Mesenchymal stem cell (in vitro differentiated cells and primary cell): ENCODE measurements at regions not wholly inside any gene's neighbourhood (a gene's known extent, or its start where the extent isn't known, plus 50 kb on each side); places are given as distances from the start of the nearest gene placed in this dataset.
"Not testable (repeated sequence)": the region's sequence is repeated elsewhere in the genome, so short reads cannot be mapped to it uniquely, and the experiment has no call there.

Source experiments
- DNase-seq: peaks from one replicate; pipeline ENCODE4 v3.0.0-alpha.2; 2013
- H2AFZ ChIP-seq: one replicate; pipeline ENCODE4 v1.6.1; 2013; ENCODE audit warnings: low read depth, mild to moderate bottlenecking, control low read depth, inconsistent platforms, low read length, moderate library complexity
- H2AK5ac ChIP-seq: 2 replicates; pipeline ENCODE4 v1.6.1; 2013; ENCODE audit warnings: low read length, moderate library complexity, mild to moderate bottlenecking, inconsistent platforms; ENCODE audit not compliant: severe bottlenecking
- H2BK120ac ChIP-seq: one replicate; pipeline ENCODE4 v1.6.1; 2013; ENCODE audit warnings: low read depth, mild to moderate bottlenecking, inconsistent platforms, low read length, moderate library complexity
- H2BK12ac ChIP-seq, 2 experiments: one replicate each; pipeline ENCODE4 v1.6.1; 2013; ENCODE audit warnings: inconsistent platforms in 2 of 2, low read length in 2 of 2, mild to moderate bottlenecking in 2 of 2, moderate library complexity in 2 of 2, control low read depth in 1 of 2
- H2BK15ac ChIP-seq: one replicate; pipeline ENCODE4 v1.6.1; 2013; ENCODE audit warnings: mild to moderate bottlenecking, low read depth, inconsistent platforms; ENCODE audit not compliant: poor library complexity, severe bottlenecking
- H2BK5ac ChIP-seq: 2 replicates; pipeline ENCODE4 v1.6.1; 2013; ENCODE audit warnings: low read depth, mild to moderate bottlenecking, low read length, control low read depth, inconsistent platforms; ENCODE audit not compliant: poor library complexity, severe bottlenecking
- H3K14ac ChIP-seq, 2 experiments: one replicate each; pipeline ENCODE4 v1.6.1; 2013; ENCODE audit warnings: inconsistent platforms in 2 of 2, low read length in 2 of 2, control low read depth in 1 of 2, mild to moderate bottlenecking in 1 of 2, moderate library complexity in 1 of 2
- H3K18ac ChIP-seq, 2 experiments: one replicate each; pipeline ENCODE4 v1.6.1; 2013; ENCODE audit warnings: inconsistent platforms in 2 of 2, low read length in 2 of 2, control low read depth in 1 of 2, low read depth in 1 of 2, mild to moderate bottlenecking in 1 of 2
- H3K23ac ChIP-seq, 2 experiments: one replicate each; pipeline ENCODE4 v1.6.1; 2013; ENCODE audit warnings: inconsistent platforms in 2 of 2, low read length in 2 of 2, mild to moderate bottlenecking in 2 of 2, moderate library complexity in 2 of 2, control low read depth in 1 of 2
- H3K27ac ChIP-seq: 2 replicates; pipeline ENCODE4 v1.5.1; 2013; ENCODE audit warnings: mild to moderate bottlenecking, moderate library complexity, low read length, control low read depth, inconsistent platforms; ENCODE audit not compliant: poor library complexity, severe bottlenecking
- H3K27me3 ChIP-seq, 2 experiments: 2 replicates each; pipeline versions ENCODE4 v1.6.1 to v1.7.0; 2013; ENCODE audit warnings: low read length in 2 of 2, mild to moderate bottlenecking in 2 of 2, moderate library complexity in 2 of 2, control low read depth in 1 of 2, inconsistent platforms in 1 of 2; ENCODE audit not compliant: control insufficient read depth in 1 of 2, insufficient read depth in 1 of 2
- H3K36me3 ChIP-seq, 2 experiments: 2 replicates each; pipeline versions ENCODE4 v1.6.1 to v1.7.0; 2013; ENCODE audit warnings: low read length in 2 of 2, control low read depth in 1 of 2, inconsistent platforms in 1 of 2, low read depth in 1 of 2, mild to moderate bottlenecking in 1 of 2; ENCODE audit not compliant: insufficient read depth in 2 of 2, control insufficient read depth in 1 of 2
- H3K4ac ChIP-seq, 2 experiments: one replicate each; pipeline ENCODE4 v1.6.1; 2013; ENCODE audit warnings: inconsistent platforms in 2 of 2, low read length in 2 of 2, mild to moderate bottlenecking in 2 of 2, moderate library complexity in 2 of 2, control low read depth in 1 of 2, low read depth in 1 of 2
- H3K4me1 ChIP-seq: 2 replicates; pipeline ENCODE4 v1.6.1; 2013; ENCODE audit warnings: low read depth, low read length, control low read depth; ENCODE audit not compliant: control insufficient read depth, insufficient read depth
- H3K4me2 ChIP-seq: 2 replicates; pipeline ENCODE4 v1.6.1; 2013; ENCODE audit warnings: low read length, mild to moderate bottlenecking, inconsistent platforms; ENCODE audit not compliant: poor library complexity, severe bottlenecking
- H3K4me3 ChIP-seq, 2 experiments: 2 replicates each; pipeline versions ENCODE4 v1.5.1 to v1.7.0; 2013; ENCODE audit warnings: low read length in 2 of 2, mild to moderate bottlenecking in 2 of 2, control low read depth in 1 of 2, low read depth in 1 of 2; ENCODE audit not compliant: insufficient read depth in 1 of 2
- H3K79me1 ChIP-seq: replicated peaks from 2 replicates; pipeline ENCODE4 v1.6.1; 2013; ENCODE audit warnings: mild to moderate bottlenecking, control low read depth, low read length, inconsistent platforms; ENCODE audit not compliant: poor library complexity, severe bottlenecking
- H3K9ac ChIP-seq: 2 replicates; pipeline ENCODE4 v1.7.0; 2013; ENCODE audit warnings: mild to moderate bottlenecking, low read length, moderate library complexity
- H3K9me3 ChIP-seq: 2 replicates; pipeline ENCODE4 v1.7.0; 2013; ENCODE audit warnings: mild to moderate bottlenecking, low read length; ENCODE audit not compliant: control insufficient read depth
- H4K8ac ChIP-seq: one replicate; pipeline ENCODE4 v1.6.1; 2013; ENCODE audit warnings: inconsistent platforms, mild to moderate bottlenecking, low read length, moderate library complexity
- H4K91ac ChIP-seq: one replicate; pipeline ENCODE4 v1.6.1; 2013; ENCODE audit warnings: mild to moderate bottlenecking, low read length, inconsistent platforms
- WGBS: methylation state at CpG from one replicate; pipeline ENCODE4 v1.1.7; 2013; ENCODE audit warnings: mixed read lengths; 5-methylcytosine and 5-hydroxymethylcytosine counted together

DNA sequence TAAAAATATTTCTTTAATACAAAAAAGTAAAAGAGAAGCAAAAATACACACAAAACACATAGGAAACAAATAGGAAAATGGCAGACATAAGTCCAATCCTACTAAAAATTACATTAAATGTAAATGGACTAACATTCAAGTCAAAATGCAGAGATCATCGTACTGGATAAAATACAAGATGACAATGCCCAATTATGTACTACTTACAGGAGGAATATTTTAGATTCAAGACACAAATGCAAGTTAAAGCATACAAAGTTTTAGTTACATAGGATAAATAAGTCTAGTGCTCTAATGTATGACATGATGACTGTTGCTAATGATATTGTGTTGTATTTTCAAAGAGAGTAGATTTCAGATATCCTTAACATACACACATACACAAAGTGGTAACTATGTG lies 401.7 kb downstream of the IRX2 start:
- H3K9me3 ChIP-seq = peaks cover 20% of the 10 kb centered on the region
- H4K8ac ChIP-seq, H3K4me2 ChIP-seq, H2AFZ ChIP-seq, H3K27me3 ChIP-seq, H3K4ac ChIP-seq, H2AK5ac ChIP-seq, H3K23ac ChIP-seq, H3K4me3 ChIP-seq, H4K91ac ChIP-seq, H2BK15ac ChIP-seq, H3K79me1 ChIP-seq, H3K9ac ChIP-seq, H2BK12ac ChIP-seq, H3K4me1 ChIP-seq, H2BK5ac ChIP-seq, DNase-seq, H3K18ac ChIP-seq, H3K36me3 ChIP-seq, H3K14ac ChIP-seq, H2BK120ac ChIP-seq, H3K27ac ChIP-seq: not testable (repeated sequence)
- WGBS = no CpG with 5 or more reads among the region's 1 CpG

DNA sequence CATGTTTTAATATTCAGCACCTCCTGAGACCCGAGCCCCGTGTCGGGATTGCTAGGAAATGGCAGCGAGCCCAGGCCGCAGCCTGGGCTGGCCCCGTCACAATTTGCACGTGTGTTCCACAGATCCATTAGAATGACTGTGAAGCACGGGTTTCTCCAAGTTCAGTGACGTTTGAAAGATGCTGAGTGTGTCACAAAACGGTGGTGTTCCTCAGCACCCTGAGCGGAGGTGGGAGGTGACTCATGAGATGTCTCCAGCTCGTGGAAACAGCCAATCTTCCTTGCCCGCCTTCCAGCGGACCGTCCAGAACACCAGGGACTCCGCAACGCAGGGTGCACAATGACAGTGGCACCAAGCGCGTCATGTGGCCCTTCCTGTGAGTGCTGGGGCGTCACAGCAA lies 412.8 kb downstream of the IRX2 start:
- no peaks in the 10 kb centered on the region for H3K9me3 ChIP-seq
- no peak overlapping the region for H3K18ac ChIP-seq
- no peak overlapping the region for H3K23ac ChIP-seq
- no peak overlapping the region for H3K4me3 ChIP-seq
- no peak overlapping the region for H3K4ac ChIP-seq
- H4K91ac ChIP-seq = no peak overlapping the region
- no peaks in the 10 kb centered on the region for H3K4me1 ChIP-seq
- H2BK15ac ChIP-seq = no peak overlapping the region
- H3K9ac ChIP-seq = no peak overlapping the region
- no peak overlapping the region for H4K8ac ChIP-seq
- H3K14ac ChIP-seq = no peak overlapping the region
- no peak overlapping the region for H3K4me2 ChIP-seq
- no peak overlapping the region for H2BK120ac ChIP-seq
- H3K36me3 ChIP-seq = no peaks in the 10 kb centered on the region
- H2AK5ac ChIP-seq = no peak overlapping the region
- no peaks in the 10 kb centered on the region for H3K79me1 ChIP-seq
- H2AFZ ChIP-seq = no peak overlapping the region
- H3K27ac ChIP-seq = no peak overlapping the region
- H2BK5ac ChIP-seq = no peak overlapping the region
- no peaks in the 10 kb centered on the region for H3K27me3 ChIP-seq
- DNase-seq = no peak
- 73% methylated on average over 20 of the region's 20 CpGs for WGBS
- H2BK12ac ChIP-seq = no peak overlapping the region

DNA sequence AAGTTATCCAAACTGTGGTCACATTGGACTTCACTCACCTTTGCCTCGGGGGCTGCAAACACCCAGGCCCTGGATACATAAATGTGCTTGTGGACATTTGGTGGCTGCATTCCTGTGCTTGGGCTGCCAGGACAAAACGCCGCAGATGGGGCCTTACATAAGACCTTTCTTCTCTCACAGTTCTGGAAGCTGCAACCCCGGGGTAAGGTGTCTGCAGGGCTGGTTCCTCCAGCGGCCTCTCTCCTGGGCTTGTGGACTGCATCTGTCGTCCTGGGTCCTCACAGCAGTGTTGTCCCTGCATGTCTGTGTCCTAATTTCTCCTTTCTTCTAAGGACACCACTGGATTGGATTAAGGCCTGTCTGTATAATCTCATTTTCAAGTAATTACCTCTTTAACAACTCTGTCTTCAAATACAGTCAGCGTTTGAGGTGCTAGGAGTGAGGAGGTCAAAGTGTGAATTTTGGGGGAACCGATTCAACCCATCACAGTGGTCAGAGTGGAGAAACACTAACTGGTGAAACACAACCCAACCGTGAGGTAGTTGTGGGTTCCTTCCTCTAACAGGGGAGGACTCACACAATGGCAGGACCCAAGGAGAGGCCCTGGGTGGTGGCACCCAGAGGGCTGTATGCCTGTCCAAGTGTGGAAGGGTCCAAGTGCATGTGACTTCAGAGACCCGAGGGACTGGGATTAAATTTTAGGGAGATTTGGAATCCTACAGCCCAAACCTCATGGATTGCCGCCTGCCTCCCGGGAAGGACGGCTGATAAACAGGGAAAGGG lies 415.6 kb downstream of the IRX2 start:
- no peak overlapping the region for H3K23ac ChIP-seq
- no peak overlapping the region for H2AK5ac ChIP-seq
- no peak overlapping the region for H2BK12ac ChIP-seq
- H3K79me1 ChIP-seq = no peaks in the 10 kb centered on the region
- H3K14ac ChIP-seq = no peak overlapping the region
- H2BK15ac ChIP-seq = no peak overlapping the region
- no peaks in the 10 kb centered on the region for H3K9me3 ChIP-seq
- H4K8ac ChIP-seq = no peak overlapping the region
- H2AFZ ChIP-seq = no peak overlapping the region
- H3K27me3 ChIP-seq = no peaks in the 10 kb centered on the region
- H2BK120ac ChIP-seq = no peak overlapping the region
- H3K4me1 ChIP-seq = no peaks in the 10 kb centered on the region
- 81% methylated on average over 13 of the region's 13 CpGs for WGBS
- no peak overlapping the region for H2BK5ac ChIP-seq
- H3K4me3 ChIP-seq = no peak overlapping the region
- no peak overlapping the region for H4K91ac ChIP-seq
- no peak overlapping the region for H3K18ac ChIP-seq
- DNase-seq = no peak
- no peak overlapping the region for H3K4me2 ChIP-seq
- H3K36me3 ChIP-seq = no peaks in the 10 kb centered on the region
- no peak overlapping the region for H3K27ac ChIP-seq
- no peak overlapping the region for H3K9ac ChIP-seq
- H3K4ac ChIP-seq = no peak overlapping the region

DNA sequence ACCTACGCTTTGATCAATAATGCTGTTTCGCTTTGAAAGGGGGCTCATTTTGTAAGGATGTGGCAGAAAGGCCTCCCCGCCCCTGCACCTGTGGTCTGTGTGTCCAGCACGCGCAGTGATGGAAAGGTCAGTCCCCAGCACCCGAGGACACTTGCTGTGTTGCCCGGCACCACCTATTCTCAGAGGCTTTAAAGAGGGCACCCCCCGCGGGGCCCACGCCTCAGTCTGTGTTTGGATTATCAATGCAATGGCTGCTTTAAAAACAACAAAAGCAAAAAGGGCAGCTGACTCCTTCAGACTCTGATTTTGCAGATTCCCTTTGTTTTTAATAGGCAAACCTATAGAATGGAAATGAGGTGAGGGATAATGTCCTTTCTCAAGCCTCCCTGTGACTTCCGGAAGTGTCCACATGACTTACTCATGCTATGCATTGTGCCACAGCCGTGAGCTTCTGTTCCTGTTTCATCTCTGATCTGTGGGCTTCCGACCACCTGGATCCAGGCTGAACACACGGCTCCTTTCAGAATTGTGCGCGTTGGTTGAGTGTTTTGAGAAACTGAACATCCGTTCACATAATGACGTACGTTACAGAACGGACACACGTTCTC lies 416.2 kb downstream of the IRX2 start:
- Histone ChIP-seq H2BK5ac (no peak overlapping the region), H4K8ac (no peak overlapping the region), H3K9ac (no peak overlapping the region), H3K79me1 (no peaks in the 10 kb centered on the region), H2AK5ac (no peak overlapping the region), H3K4ac (no peak overlapping the region), H3K23ac (no peak overlapping the region), H2BK12ac (no peak overlapping the region), H3K4me3 (no peak overlapping the region), H3K9me3 (no peaks in the 10 kb centered on the region), H3K27ac (no peak overlapping the region), H3K4me2 (no peak overlapping the region), H3K14ac (no peak overlapping the region), H3K27me3 (no peaks in the 10 kb centered on the region), H2BK15ac (no peak overlapping the region), H3K18ac (no peak overlapping the region), H2BK120ac (no peak overlapping the region), H2AFZ (no peak overlapping the region), H3K36me3 (no peaks in the 10 kb centered on the region), H3K4me1 (no peaks in the 10 kb centered on the region), H4K91ac (no peak overlapping the region)
- no peak for DNase-seq
- 86% methylated on average over 21 of the region's 21 CpGs for WGBS
